Fibroblast of peridontal ligament (primary cell): ENCODE measurements at regions not wholly inside any gene's neighbourhood (a gene's known extent, or its start where the extent isn't known, plus 50 kb on each side); places are given as distances from the start of the nearest gene placed in this dataset.

ENCODE experiments used
- DNase-seq: peaks from one replicate; pipeline ENCODE4 v3.0.0-alpha.2; 2010; ENCODE audit errors: extremely low read depth

GRCh38 chr9:105064248-105065097, 136.5 kb upstream of the ABCA1 start:
- DNase-seq = peak; percentile 95

DNA sequence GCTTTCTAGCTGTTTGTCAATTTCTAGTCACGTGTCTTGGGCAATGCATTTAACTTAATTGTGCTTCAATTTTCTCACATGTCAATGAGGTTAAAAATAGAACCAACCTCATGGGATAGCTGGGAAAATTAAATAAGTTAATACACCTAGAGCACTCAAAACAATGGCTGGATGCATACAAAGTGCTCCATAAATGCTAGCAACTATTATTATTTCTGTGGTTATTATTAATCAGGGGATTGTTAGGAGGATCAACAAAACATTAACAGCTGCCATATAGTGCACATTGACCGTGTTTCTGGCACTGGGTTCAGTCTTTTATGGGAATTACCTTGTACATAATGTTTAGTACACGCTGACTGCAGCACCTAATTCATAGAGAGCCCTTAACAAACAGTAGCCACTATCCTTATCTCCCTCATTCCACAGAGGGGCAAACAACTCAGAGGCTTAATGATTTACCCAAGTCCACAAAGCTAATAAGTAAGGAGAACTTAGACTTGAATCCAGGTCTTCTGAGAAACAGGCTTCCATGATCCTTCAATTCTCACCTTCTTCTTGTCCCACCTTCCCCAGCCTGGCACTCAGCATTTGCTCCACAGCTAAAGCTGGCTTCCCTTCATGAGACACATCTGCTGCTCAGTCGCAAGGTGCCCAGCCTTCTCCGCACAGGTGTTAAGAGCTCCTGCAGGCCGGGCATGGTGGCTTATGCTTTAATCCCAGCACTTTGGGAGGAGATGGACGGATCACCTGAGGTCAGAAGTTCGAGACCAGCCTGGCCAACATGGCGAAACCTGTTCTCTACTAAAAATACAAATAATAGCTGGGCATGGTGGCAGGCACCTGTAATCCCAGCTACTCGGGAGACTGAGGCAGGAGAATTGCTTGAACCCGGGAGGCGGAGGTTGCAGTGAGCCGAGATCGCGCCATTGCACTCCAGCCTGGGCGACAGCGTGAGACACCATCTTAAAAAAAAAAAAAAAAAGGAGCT, 137.4 kb upstream of the ABCA1 start:
- no peak for DNase-seq

- DNase-seq = no peak
Measured at GRCh38 chr9:105066275-105066865, 138.4 kb upstream of the ABCA1 start.

DNA sequence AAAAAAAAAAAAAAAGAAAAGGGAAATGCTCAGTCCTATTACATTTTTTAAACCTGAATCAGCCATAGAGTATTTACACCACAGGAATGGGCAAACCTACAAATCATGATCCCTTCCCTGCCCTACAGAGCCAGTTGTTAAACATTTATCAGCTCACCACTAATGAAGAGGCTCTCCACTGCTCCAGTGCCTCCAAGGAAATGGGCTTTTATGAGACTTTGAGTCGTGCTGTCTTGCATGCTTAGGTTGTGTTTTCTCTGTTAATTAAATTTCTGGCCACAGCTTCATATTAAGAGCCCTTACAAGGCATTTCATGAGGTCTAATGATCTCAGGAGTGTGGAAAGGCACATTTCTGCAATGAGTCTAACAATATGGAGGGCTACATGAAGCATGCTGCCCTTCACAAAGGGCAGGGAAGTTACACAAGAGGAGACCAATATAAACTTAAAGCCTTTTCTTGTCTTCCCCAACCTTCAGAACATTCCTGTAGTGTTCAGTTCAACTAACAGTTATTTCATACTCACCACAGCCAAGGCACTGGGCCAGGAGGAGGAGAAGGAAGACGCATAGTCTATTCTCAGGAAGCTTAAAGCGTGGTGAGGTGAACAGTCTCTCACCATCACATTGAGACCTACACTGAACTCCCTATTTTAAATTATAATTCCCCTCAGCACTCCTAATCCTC, 140.1 kb upstream of the ABCA1 start:
- peak; percentile 42 for DNase-seq

DNA sequence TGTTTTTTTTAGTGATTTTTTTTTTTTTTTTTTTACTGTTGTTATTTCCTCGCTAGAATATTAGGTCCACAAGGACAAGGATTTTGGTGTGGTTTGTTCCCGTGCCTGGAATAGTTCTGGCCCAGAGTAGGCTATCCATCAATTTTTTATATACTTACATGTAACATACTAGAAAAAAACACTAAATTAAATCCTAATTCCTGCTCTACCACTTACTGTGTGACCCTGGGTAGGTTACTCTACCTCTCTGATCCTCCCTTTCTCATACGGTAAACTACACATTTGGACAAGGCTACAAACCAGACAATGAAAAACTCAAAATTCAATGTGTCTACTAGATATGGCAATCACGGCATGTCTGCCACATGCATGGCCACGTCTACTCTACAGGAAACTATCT, 141.3 kb upstream of the ABCA1 start:
- no peak for DNase-seq

GRCh38 chr9:105069696-105070095, 141.7 kb upstream of the ABCA1 start:
- DNase-seq = no peak

- no peak for DNase-seq
Measured at GRCh38 chr9:105070176-105070575, 142.2 kb upstream of the ABCA1 start.

- no peak for DNase-seq
Measured at GRCh38 chr9:105072476-105072875, 144.5 kb upstream of the ABCA1 start.

- DNase-seq = peak; percentile 35
Measured at GRCh38 chr9:105073147-105073546, 145.2 kb upstream of the ABCA1 start.

- DNase-seq = peak; percentile 8
Measured at GRCh38 chr9:105074491-105074890, 146.5 kb upstream of the ABCA1 start.

DNA sequence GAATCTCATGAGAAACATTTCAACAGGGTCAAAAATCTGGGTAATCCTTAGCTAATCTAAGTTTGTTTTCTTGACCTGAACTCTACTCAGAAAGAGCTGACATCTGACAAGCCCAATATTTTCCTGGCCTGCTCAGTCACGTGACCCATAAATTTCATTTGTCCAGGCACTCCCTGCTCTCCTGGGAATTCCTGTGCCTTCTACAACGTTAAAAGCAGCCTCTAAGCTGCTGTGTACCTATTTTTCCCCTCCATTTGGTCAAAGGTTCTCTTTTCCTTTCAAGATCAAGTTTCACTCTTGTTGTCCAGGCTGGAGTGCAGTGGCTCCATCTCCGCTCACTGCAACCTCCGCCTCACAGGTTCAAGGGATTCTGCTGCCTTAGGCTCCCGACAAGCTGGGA, 148.8 kb upstream of the ABCA1 start:
- no peak for DNase-seq

DNA sequence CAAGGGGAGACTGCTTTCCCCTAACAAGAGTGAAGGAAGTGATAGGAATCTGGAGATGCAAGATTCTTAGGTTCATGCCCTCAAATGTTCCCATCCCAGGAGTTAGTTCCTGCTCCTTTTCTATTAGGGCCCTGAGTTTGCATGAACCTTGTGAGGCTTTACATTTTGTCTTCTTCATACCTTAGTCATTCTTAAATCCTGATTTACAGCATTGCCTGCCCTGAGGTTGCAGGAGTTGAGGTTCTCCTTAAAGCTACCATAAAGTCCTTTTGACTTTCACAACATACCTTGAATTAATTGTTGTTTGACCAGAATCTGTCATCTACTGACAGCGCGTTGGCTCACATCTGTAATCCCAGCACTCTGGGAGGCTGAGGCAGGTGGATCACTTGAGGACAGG, 151.5 kb upstream of the ABCA1 start:
- DNase-seq = no peak

- DNase-seq = no peak
Measured at GRCh38 chr9:105082843-105083242, 154.9 kb upstream of the ABCA1 start.

DNA sequence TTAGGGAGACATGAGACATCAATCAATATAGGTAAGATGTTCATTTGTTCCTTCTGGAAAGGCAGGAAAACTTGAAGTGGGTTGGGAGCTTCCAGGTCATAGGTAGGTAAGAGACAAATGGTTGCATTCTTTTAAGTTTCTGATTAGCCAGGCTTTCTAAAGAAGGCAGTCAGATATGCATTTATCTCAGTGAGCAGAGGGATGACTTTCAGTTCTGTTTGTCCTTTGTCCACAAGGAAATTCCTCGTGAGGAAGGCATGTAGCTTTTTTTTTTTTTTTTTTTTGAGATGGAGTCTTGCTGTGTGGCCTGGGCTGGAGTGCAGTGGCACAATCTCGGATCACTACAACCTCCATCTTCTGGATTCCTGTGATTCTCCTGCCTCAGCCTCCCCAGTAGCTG, 155.3 kb upstream of the ABCA1 start:
- no peak for DNase-seq

- no peak for DNase-seq
Measured at GRCh38 chr9:105087910-105088898, 156.2 kb upstream of the SLC44A1 start.

- no peak for DNase-seq
Measured at GRCh38 chr9:105089874-105090273, 154.6 kb upstream of the SLC44A1 start.

- DNase-seq = no peak
Measured at GRCh38 chr9:105091004-105091640, 153.3 kb upstream of the SLC44A1 start.

- no peak for DNase-seq
Measured at GRCh38 chr9:105093685-105094084, 150.8 kb upstream of the SLC44A1 start.

DNA sequence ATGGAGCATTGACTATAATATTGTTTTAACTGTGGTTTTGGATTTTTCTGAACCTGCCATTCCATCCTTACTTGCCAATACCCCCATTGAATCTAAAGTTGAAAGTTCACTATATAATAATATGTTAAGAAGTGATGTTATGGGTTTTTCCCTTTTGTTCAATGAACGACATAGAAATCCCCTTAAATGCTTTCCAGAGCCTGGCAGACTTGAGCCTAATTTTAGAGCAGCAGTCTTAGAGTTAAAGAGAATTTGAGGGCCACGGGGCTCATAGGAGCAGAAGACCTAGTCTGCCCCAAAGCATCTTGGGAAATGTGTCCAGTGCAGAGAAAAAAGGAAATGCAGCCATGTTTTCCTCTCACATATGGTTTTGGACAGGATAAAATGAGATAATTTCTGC, 146.1 kb upstream of the SLC44A1 start:
- DNase-seq = no peak

DNA sequence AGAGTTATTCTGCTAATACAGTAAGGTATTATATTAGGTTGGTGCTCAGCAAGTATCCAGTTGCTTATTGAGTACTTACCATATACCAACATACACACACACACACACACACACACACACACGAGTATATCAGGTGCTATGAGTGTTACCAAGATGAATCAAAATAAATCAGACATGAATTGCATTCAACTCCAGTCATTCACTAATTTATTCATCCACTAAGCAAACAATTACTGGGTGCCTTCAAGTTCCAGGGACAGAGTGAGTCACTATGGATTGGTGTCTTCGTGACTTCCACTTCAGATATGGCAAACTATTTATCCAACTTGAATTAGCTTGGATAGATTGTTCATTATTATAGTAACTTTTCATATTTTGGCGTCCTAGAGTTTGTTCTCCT, 140.7 kb upstream of the SLC44A1 start:
- no peak for DNase-seq
